ENCODE measurements at regions not wholly inside any gene's neighbourhood (a gene's known extent, or its start where the extent isn't known, plus 50 kb on each side); places are given as distances from the start of the nearest gene placed in this dataset.

- TF ChIP-seq HDGF (IDR thresholded peaks at IDR 0.05; ENCODE audit: borderline replicate concordance) (no peak), FOXM1 (IDR thresholded peaks at IDR 0.05; ENCODE audit: borderline replicate concordance) (no peak), BHLHE40 (IDR thresholded peaks at IDR 0.05; ENCODE audit: borderline replicate concordance) (no peak), CTBP1 (IDR thresholded peaks at IDR 0.05; ENCODE audit: borderline replicate concordance) (no peak), SP1 (IDR thresholded peaks at IDR 0.05) (no peak), PKNOX1 (IDR thresholded peaks at IDR 0.05) (no peak), ARNT (IDR thresholded peaks at IDR 0.05) (no peak), NFRKB (IDR thresholded peaks at IDR 0.05) (no peak), ZNF384 (IDR thresholded peaks at IDR 0.05) (no peak), TARDBP (IDR thresholded peaks at IDR 0.05) (no peak)
These were observed 741.4 kb downstream of the HACE1 start for GRCh38 chr6:104118274-104118673.
